ENCODE measurements at regions not wholly inside any gene's neighbourhood (a gene's known extent, or its start where the extent isn't known, plus 50 kb on each side); places are given as distances from the start of the nearest gene placed in this dataset.

GRCh38 chr12:39048395-39048794 lies 143.0 kb upstream of the CPNE8 start:
- TF ChIP-seq CTCF (tag by site-specific recombination; IDR thresholded peaks at IDR 0.05) (no peak), ZNF660 (tag by site-specific recombination; IDR thresholded peaks at IDR 0.05) (no peak), ZNF140 (tag by site-specific recombination; IDR thresholded peaks at IDR 0.05) (no peak)
- TF ChIP-seq, protein P1, sequence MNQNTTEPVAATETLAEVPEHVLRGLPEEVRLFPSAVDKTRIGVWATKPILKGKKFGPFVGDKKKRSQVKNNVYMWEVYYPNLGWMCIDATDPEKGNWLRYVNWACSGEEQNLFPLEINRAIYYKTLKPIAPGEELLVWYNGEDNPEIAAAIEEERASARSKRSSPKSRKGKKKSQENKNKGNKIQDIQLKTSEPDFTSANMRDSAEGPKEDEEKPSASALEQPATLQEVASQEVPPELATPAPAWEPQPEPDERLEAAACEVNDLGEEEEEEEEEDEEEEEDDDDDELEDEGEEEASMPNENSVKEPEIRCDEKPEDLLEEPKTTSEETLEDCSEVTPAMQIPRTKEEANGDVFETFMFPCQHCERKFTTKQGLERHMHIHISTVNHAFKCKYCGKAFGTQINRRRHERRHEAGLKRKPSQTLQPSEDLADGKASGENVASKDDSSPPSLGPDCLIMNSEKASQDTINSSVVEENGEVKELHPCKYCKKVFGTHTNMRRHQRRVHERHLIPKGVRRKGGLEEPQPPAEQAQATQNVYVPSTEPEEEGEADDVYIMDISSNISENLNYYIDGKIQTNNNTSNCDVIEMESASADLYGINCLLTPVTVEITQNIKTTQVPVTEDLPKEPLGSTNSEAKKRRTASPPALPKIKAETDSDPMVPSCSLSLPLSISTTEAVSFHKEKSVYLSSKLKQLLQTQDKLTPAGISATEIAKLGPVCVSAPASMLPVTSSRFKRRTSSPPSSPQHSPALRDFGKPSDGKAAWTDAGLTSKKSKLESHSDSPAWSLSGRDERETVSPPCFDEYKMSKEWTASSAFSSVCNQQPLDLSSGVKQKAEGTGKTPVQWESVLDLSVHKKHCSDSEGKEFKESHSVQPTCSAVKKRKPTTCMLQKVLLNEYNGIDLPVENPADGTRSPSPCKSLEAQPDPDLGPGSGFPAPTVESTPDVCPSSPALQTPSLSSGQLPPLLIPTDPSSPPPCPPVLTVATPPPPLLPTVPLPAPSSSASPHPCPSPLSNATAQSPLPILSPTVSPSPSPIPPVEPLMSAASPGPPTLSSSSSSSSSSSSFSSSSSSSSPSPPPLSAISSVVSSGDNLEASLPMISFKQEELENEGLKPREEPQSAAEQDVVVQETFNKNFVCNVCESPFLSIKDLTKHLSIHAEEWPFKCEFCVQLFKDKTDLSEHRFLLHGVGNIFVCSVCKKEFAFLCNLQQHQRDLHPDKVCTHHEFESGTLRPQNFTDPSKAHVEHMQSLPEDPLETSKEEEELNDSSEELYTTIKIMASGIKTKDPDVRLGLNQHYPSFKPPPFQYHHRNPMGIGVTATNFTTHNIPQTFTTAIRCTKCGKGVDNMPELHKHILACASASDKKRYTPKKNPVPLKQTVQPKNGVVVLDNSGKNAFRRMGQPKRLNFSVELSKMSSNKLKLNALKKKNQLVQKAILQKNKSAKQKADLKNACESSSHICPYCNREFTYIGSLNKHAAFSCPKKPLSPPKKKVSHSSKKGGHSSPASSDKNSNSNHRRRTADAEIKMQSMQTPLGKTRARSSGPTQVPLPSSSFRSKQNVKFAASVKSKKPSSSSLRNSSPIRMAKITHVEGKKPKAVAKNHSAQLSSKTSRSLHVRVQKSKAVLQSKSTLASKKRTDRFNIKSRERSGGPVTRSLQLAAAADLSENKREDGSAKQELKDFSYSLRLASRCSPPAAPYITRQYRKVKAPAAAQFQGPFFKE (tag by site-specific recombination; IDR thresholded peaks at IDR 0.05; ENCODE audit: borderline replicate concordance), result no peak

Measured in HEK293 (cell line).